Stimulated activated naive CD4-positive, alpha-beta T cell (primary cell): ENCODE measurements at regions not wholly inside any gene's neighbourhood (a gene's known extent, or its start where the extent isn't known, plus 50 kb on each side); places are given as distances from the start of the nearest gene placed in this dataset.

Source experiments
- DNase-seq, 6 experiments: peaks; one replicate each; lab custom pipeline; 2025; lab: John Stamatoyannopoulos, UW

- no peak for DNase-seq
Measured at GRCh38 chr16:86040496-86040895, 141.5 kb downstream of the IRF8 start.

GRCh38 chr16:86041215-86041614, 142.3 kb downstream of the IRF8 start:
- no peak for DNase-seq

GRCh38 chr16:86041807-86042206, 142.8 kb downstream of the IRF8 start:
- DNase-seq = no peak

- no peak for DNase-seq
Measured at GRCh38 chr16:86042393-86042792, 143.4 kb downstream of the IRF8 start.

GRCh38 chr16:86042996-86043725, 144.2 kb downstream of the IRF8 start:
- DNase-seq = no peak

GRCh38 chr16:86044241-86044671, 145.3 kb downstream of the IRF8 start:
- DNase-seq = peak in 3 of 6 experiments; percentile 7 to 18 (median 10)

- peak; percentile 7 to 62 (median 48) for DNase-seq
Measured at GRCh38 chr16:86044881-86045590, 146.1 kb downstream of the IRF8 start.

- DNase-seq = no peak
Measured at GRCh38 chr16:86045591-86045971, 146.6 kb downstream of the IRF8 start.

GRCh38 chr16:86046026-86046425, 147.1 kb downstream of the IRF8 start:
- DNase-seq = no peak

GRCh38 chr16:86046667-86047270, 147.8 kb downstream of the IRF8 start:
- no peak for DNase-seq

GRCh38 chr16:86048221-86048620, 149.3 kb downstream of the IRF8 start:
- no peak for DNase-seq

GRCh38 chr16:86048882-86049585, 150.1 kb downstream of the IRF8 start:
- DNase-seq = no peak

- DNase-seq = no peak
Measured at GRCh38 chr16:86049641-86050040, 150.7 kb downstream of the IRF8 start.

GRCh38 chr16:86050111-86050510, 151.1 kb downstream of the IRF8 start:
- no peak for DNase-seq

GRCh38 chr16:86050591-86051367, 151.8 kb downstream of the IRF8 start:
- DNase-seq = no peak

- DNase-seq = no peak
Measured at GRCh38 chr16:86051368-86052114, 152.6 kb downstream of the IRF8 start.

- DNase-seq = no peak
Measured at GRCh38 chr16:86052115-86052670, 153.2 kb downstream of the IRF8 start.

- no peak for DNase-seq
Measured at GRCh38 chr16:86052926-86053325, 154.0 kb downstream of the IRF8 start.

GRCh38 chr16:86059253-86060171, 160.6 kb downstream of the IRF8 start:
- no peak for DNase-seq
